ENCODE measurements at regions not wholly inside any gene's neighbourhood (a gene's known extent, or its start where the extent isn't known, plus 50 kb on each side); places are given as distances from the start of the nearest gene placed in this dataset.

DNA sequence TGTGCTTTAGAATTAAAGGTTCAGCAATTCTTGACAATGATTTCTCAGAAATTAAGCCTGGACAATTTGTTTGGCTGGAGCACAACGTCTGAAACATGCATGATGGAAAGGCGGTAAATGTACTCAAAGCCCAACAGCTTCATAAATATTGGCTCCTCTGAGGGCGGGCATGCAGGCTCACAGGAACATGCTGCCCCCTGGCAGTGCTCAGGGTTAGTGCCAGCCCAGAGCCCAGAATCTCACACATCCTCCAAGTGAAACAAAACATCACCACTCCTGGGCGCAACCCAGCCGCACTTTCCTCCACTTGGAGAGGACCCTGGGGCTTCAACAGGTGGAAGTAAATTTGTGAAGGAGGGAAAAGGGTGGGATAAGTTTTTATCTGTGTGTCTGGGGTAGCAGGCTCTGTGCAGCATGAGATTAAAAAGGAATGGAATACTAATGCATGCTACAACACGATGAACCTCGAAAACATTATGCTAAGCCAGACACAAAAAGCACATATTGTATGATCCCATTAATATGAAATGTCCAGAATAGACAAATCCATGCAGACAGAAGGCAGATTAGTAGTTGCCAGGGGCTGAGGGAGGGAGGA lies 54.1 kb upstream of the PTPRT start:
- peak in 28 of 56 donors; percentile 2 to 55 (median 10) for DNase-seq

DNA sequence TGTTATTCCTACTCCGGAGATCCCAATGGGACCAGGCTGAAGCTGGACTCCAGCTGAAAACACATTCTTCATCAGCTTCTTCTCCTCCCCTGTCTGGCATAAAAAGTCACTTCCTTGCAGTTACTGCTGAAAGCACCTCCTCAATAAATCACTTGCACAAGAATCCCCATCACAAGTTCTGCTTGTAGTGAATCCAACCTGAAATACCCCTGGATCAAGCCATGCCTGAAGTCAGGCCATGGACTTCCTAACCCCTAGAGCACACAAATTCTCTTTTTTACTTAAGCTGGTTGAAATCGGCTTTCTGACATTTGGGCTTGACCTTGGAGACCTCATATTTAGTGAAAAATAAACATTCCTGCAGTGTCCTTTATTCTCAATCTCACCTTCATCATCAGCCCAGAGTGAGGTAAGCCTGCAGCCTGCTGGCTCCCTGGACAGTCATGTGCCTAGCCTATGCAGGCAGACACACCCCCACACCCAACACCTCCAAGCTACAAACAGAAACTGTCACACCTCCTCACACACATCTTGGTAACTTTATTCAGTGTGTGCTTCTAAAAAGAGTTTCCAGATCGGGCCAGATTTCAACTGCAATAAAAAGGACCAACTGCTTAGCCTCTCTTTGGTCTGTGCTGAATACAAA lies 51.5 kb upstream of the PTPRT start:
- no peak for DNase-seq
